Activated T-cell treated with anti-CD3 and anti-CD28 coated beads, Interleukin-2, amount 50 U/mL, for 72 hours (primary cell): ENCODE measurements at regions not wholly inside any gene's neighbourhood (a gene's known extent, or its start where the extent isn't known, plus 50 kb on each side); places are given as distances from the start of the nearest gene placed in this dataset.

ENCODE experiments used
- ATAC-seq, 2 donors: fragments of 150-1000 bp; cut with Tn5 transposase; replicated peaks in 1 of 2; 2 replicates each; pipeline ENCODE4 v1.10.0; 2021; ENCODE audit warnings: moderate library complexity in 2 of 2, mild to moderate bottlenecking in 1 of 2
- DNase-seq, 2 donors: peaks; one replicate each; pipeline ENCODE4 v3.0.0; 2021 to 2022; ENCODE audit warnings: mixed read lengths in 1 of 2
- H3K27ac Mint-ChIP-seq: one replicate; pipeline ENCODE4 v1.8.0; 2022; ENCODE audit warnings: mild to moderate bottlenecking, moderate library complexity, mixed read lengths
- H3K27me3 Mint-ChIP-seq: one replicate; pipeline ENCODE4 v1.8.0; 2022; ENCODE audit warnings: low read depth, mixed read lengths
- H3K36me3 Mint-ChIP-seq, 2 donors: one replicate each; pipeline ENCODE4 v1.8.0; 2022; ENCODE audit warnings: mixed read lengths in 2 of 2, mild to moderate bottlenecking in 1 of 2; ENCODE audit not compliant: insufficient read depth in 2 of 2
- H3K4me1 Mint-ChIP-seq: one replicate; pipeline ENCODE4 v1.8.0; 2022; ENCODE audit warnings: low read depth, mixed read lengths
- H3K4me3 Mint-ChIP-seq, 2 donors: one replicate each; pipeline ENCODE4 v1.8.0; 2022; ENCODE audit warnings: mild to moderate bottlenecking in 2 of 2, mixed read lengths in 2 of 2, moderate library complexity in 2 of 2
- H3K9me3 Mint-ChIP-seq, 2 donors: one replicate each; pipeline ENCODE4 v1.8.0; 2022; ENCODE audit warnings: mixed read lengths in 2 of 2

DNA sequence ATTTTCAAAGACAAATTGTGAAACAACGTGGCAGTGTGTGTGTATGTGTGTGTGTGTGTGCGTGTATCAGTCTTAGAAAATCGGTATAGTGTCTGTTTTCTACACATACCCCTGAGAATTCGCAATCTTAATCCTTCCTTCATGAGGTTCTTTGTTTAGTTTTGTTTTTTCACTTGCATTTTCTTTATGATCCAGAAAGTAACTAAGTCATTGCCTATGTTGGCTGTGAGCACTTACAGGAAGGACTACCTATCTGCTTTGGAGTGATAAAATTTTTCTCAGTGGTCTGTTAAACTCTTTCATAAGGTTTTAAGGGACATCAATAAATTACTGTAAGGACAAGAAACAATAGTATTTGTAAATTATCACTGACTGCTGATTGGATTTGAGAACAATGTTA, 1587.1 kb downstream of the PCDH9 start:
- Mint-ChIP-seq H3K36me3 (no peaks in the 10 kb centered on the region), H3K27ac (no peak overlapping the region), H3K4me3 (no peak overlapping the region), H3K27me3 (no peaks in the 10 kb centered on the region), H3K9me3 (peaks cover 0 to 2% of the 10 kb centered on the region in 2 donors), H3K4me1 (no peaks in the 10 kb centered on the region)
- no peak for ATAC-seq
- DNase-seq: no peak

DNA sequence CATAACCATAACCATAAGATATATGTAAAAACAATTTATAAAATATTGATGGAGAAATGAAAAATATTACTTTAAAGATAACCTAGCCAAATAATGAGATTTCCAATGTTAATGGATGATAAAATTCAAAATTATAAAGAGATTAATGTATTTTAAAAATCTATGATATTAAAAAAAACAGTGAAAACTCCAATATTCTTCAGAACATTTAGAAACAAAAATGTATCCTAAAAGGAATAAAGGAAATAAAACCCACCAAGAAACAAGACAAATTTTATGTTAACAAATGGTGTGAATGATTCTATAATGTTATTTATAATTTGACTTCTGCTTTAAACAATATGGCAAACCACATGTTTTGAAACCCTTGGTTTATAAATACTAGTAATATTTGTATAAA, 1587.8 kb downstream of the PCDH9 start:
- no peaks in the 10 kb centered on the region for H3K36me3 Mint-ChIP-seq
- H3K9me3 Mint-ChIP-seq: peaks cover 0 to 2% of the 10 kb centered on the region in 2 donors
- ATAC-seq: no peak
- DNase-seq: no peak
- no peak overlapping the region for H3K27ac Mint-ChIP-seq
- no peak overlapping the region for H3K4me3 Mint-ChIP-seq
- H3K4me1 Mint-ChIP-seq: no peaks in the 10 kb centered on the region
- H3K27me3 Mint-ChIP-seq: no peaks in the 10 kb centered on the region

DNA sequence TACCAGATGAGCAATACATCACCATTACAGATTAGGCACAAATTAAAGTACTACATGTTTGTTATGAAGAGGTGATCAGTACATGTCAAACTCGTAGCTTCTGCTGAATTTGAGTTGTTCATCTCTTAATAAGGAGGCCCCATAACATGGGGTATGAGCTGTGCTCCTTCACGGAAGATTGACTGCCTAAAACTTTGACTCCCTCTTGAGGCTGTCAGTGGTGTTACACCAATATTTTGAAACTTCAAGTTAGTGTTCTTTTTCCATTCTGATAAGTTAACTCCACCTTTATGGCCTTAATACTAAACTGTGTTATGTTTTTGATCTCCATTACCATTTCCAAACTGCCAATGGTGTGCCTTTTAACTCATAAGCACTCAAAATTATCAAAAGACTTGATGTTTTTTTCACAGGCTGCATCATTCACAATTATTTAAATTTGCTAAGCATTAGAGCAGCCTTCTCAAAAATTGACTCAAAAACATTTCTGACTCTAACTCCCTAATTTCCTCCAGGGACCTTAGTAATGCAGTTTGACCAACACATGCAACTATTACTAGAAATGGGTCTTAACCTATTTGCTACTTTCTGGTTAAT, 1591.5 kb downstream of the PCDH9 start:
- Mint-ChIP-seq H3K27me3 (no peaks in the 10 kb centered on the region), H3K9me3 (no peaks in the 10 kb centered on the region), H3K36me3 (no peaks in the 10 kb centered on the region), H3K4me1 (no peaks in the 10 kb centered on the region), H3K27ac (no peak overlapping the region), H3K4me3 (no peak overlapping the region)
- DNase-seq (no peak), ATAC-seq (no peak)

DNA sequence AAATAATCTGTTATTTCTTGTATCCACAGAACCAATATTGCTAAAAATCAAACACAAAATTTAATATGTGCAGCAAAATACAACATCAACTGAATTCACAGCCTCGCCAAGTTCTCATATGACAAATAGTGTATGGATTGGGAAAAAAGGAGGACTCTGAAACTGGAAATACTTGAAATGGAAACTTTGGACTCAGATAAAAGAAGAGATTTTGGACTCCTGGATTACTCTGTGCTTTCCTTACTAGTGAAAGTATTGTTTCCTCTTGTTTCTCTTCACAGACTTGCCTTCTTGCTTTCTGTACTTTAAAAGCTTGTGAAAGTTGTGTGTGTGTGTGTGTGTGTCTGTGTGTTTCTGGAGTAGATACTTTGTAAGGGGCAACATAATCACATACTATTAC, 1596.3 kb downstream of the PCDH9 start:
- Mint-ChIP-seq H3K27me3 (no peaks in the 10 kb centered on the region), H3K4me1 (no peaks in the 10 kb centered on the region), H3K9me3 (peaks cover 3 to 5% of the 10 kb centered on the region in 2 donors), H3K4me3 (no peak overlapping the region), H3K36me3 (no peaks in the 10 kb centered on the region), H3K27ac (no peak overlapping the region)
- ATAC-seq: no peak
- no peak for DNase-seq

DNA sequence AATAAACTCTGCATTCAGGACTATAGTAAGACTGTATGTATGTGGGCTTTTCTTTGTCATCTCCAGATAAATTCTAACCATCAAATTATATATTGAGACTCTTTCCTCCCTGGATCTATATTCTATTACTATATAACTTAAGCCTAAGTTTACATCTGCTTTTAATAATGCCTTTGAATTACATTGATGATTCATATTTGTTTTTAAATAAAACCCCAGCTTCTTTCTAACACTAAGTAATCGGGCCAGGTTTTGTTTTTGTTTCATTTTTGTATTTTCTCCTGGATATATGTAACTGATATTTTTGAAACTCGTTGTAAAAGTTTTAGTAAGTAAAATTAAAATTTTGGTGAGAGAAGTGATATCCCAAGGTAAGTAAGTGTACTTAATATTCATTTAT, 1599.1 kb downstream of the PCDH9 start:
- Mint-ChIP-seq H3K4me1 (no peaks in the 10 kb centered on the region), H3K27ac (no peak overlapping the region), H3K9me3 (peaks cover 6 to 8% of the 10 kb centered on the region in 2 donors)

DNA sequence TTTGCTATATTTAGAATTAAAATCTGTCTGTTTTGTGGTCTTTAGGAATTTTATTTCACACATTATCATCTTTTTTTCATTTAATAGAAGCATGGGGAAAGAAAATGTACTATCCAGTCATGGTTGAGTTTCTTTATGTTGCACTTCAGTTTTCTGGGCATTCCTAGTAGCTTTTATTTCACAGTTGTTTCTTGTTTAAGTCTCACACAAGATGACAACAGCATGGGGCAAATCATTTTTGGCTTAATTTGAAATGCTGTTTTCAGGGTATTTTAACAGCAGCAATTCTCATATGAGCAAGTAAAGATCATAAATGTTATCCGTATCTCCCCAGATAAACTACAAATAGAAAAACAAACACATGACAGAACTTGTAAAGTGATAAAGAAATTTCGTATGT, 1600.2 kb downstream of the PCDH9 start:
- no peak overlapping the region for H3K27ac Mint-ChIP-seq
- ATAC-seq: no peak
- DNase-seq: no peak
- H3K9me3 Mint-ChIP-seq: peaks cover 6 to 10% of the 10 kb centered on the region in 2 donors
- no peaks in the 10 kb centered on the region for H3K27me3 Mint-ChIP-seq
- H3K4me1 Mint-ChIP-seq: no peaks in the 10 kb centered on the region
- no peak overlapping the region for H3K4me3 Mint-ChIP-seq
- H3K36me3 Mint-ChIP-seq: no peaks in the 10 kb centered on the region

More for the DNA sequence above, 1599.1 kb downstream of the PCDH9 start:
- DNase-seq (no peak), ATAC-seq (no peak)
- Mint-ChIP-seq H3K27me3 (no peaks in the 10 kb centered on the region), H3K4me3 (no peak overlapping the region), H3K36me3 (no peaks in the 10 kb centered on the region)

DNA sequence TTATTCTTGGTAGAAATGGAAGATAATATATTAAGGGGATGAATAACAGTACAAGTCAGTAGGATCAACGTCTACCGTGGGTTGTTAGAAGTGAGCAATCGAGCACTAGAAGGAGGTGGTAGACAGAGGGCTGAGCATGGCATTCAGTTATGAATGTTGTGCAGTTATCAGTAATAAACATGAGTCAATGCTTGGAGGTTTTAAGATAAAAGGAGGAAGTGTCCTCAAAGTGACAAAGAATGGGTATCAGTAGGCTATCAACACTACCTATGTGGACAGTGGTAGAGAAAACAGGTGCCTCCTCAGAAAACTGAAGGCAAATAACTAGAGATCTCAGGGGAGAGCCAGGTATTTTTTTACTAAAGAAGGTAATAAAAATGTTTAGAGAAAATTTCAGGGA, 1607.0 kb downstream of the PCDH9 start:
- Mint-ChIP-seq H3K9me3 (peaks cover 9 to 11% of the 10 kb centered on the region in 2 donors), H3K4me3 (no peak overlapping the region), H3K4me1 (no peaks in the 10 kb centered on the region), H3K36me3 (no peaks in the 10 kb centered on the region), H3K27ac (peak overlapping the region; percentile 11), H3K27me3 (no peaks in the 10 kb centered on the region)
- ATAC-seq: no peak
- no peak for DNase-seq

DNA sequence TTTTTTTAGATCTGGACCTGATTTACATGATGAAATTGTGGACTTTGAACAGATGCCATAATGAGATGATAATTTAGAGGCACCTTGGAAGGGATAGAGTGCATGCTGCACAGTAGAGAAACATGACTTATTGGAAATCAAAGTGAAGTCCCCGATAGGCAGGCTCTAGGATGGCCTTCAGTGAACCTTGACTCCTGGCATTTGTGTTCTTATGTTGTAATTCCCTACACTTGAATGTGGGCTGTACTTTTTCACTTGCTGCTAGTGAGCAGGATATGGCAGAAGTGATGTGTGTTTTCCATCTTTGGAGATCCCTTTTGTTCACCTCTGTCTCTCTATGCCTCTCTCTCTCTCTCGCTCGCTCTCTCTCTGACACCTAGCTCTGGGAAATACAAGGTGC, 1614.6 kb downstream of the PCDH9 start:
- H3K27me3 Mint-ChIP-seq: no peaks in the 10 kb centered on the region
- ATAC-seq (no peak), DNase-seq (no peak)
- H3K27ac Mint-ChIP-seq: no peak overlapping the region
- no peak overlapping the region for H3K4me3 Mint-ChIP-seq
- H3K36me3 Mint-ChIP-seq: no peaks in the 10 kb centered on the region
- peaks cover 7 to 9% of the 10 kb centered on the region in 2 donors for H3K9me3 Mint-ChIP-seq
- H3K4me1 Mint-ChIP-seq: no peaks in the 10 kb centered on the region

DNA sequence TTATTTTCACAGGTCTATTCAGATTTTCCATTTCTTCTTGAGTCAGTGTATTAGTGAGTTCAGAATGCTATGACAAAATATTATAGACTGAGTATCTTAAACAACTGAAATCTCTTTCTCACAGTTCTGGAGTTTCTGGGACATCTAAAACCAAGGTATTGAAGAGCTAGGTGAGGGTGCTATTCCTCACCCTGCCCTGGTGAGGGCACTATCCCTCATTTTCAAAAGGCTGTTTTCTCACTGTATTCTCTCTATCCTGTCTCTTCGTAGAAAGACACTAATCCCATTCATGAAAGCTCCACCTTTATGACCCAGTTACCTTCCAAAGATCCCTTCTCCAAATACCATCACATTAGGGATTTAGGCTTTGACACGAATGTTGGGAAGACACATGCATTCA, 1617.1 kb downstream of the PCDH9 start:
- Mint-ChIP-seq H3K36me3 (no peaks in the 10 kb centered on the region), H3K9me3 (peaks cover 5 to 9% of the 10 kb centered on the region in 2 donors), H3K4me3 (no peak overlapping the region), H3K4me1 (no peaks in the 10 kb centered on the region), H3K27ac (no peak overlapping the region), H3K27me3 (no peaks in the 10 kb centered on the region)
- DNase-seq (no peak), ATAC-seq (no peak)

DNA sequence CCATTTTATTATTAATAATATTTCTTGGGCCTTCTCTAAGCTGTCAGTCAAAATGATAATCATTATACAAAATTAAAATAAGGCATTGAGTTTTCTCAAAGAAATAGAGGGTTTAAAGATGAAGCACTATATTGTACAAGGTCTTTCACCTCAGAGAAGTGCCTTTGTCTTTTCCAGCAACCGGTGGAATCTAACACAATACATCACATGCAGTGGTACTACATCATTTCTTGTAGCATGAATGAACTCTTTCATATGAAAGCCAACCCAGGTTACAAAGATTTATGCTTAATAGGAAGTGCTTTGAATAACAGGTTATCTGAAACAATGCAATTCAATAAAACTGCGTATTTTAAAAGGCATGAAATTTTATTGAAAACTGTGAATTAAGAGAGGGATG, 1620.8 kb downstream of the PCDH9 start:
- no peak overlapping the region for H3K27ac Mint-ChIP-seq
- DNase-seq (no peak), ATAC-seq (no peak)
- no peaks in the 10 kb centered on the region for H3K36me3 Mint-ChIP-seq
- no peaks in the 10 kb centered on the region for H3K4me1 Mint-ChIP-seq
- peaks cover 5 to 12% of the 10 kb centered on the region in 2 donors for H3K9me3 Mint-ChIP-seq
- no peak overlapping the region for H3K4me3 Mint-ChIP-seq
- H3K27me3 Mint-ChIP-seq: no peaks in the 10 kb centered on the region

DNA sequence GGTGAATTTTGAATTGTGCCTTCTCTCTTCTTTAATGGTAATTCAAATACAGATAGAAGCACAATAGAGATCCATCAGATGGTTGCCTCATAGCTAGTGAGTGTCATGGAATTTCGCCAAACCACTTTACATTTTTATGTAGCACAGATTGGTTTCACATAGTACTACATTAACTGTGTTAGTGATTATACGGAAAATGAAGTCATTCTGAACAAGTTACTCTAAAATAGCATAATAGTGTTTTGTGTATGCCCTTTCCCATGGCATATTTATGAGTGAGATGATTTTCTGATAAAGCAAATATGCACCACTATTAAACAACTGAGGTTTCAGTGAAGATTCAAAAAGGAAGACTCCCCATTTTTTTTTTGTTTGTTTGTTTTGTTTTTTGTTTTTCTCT, 1623.5 kb downstream of the PCDH9 start:
- Mint-ChIP-seq H3K4me3 (no peak overlapping the region), H3K27ac (no peak overlapping the region), H3K9me3 (peaks cover 3 to 14% of the 10 kb centered on the region in 2 donors), H3K36me3 (no peaks in the 10 kb centered on the region), H3K4me1 (no peaks in the 10 kb centered on the region), H3K27me3 (no peaks in the 10 kb centered on the region)
- ATAC-seq (no peak), DNase-seq (no peak)

DNA sequence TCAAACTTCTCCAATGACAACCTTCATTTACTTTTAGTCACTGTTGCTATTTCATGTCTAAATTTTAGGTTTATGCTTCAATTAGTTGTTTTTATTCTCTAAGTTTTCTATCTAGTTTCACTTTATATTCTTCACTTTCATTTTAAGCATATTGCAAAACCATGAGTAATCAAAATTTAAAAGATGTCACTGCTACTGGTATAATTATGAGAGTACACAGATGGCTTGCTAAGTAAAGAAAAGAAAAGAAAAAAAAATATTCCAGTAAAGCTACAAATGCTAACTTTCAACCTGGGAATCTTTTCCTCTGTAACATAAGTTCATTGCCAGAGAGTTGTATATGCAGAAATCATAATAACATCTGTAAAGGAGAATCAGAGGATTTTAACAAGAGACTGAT, 1624.7 kb downstream of the PCDH9 start:
- H3K9me3 Mint-ChIP-seq: peaks cover 3 to 14% of the 10 kb centered on the region in 2 donors
- H3K4me1 Mint-ChIP-seq: no peaks in the 10 kb centered on the region
- H3K27me3 Mint-ChIP-seq: no peaks in the 10 kb centered on the region
- H3K36me3 Mint-ChIP-seq: no peaks in the 10 kb centered on the region
- H3K4me3 Mint-ChIP-seq: no peak overlapping the region
- DNase-seq (no peak), ATAC-seq (no peak)
- no peak overlapping the region for H3K27ac Mint-ChIP-seq

DNA sequence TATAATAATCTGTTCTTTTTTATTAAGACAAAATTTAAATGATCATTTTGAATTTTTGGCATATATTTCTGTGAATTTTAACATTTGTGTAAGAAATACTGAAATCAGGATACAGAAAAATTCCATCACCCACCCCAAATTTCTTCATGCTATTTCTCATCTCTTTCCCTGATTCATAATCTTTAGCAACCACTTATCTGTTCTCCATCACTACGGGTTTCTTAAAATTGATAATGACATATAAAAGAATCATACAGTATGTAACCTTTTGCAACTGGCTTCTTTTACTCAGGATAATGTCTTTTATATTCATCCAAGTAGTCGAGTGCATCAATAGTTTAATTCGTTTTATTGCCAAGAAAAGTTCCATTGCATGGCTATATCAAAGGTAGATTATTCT, 1627.0 kb downstream of the PCDH9 start:
- no peaks in the 10 kb centered on the region for H3K36me3 Mint-ChIP-seq
- H3K4me1 Mint-ChIP-seq: no peaks in the 10 kb centered on the region
- H3K4me3 Mint-ChIP-seq: no peak overlapping the region
- DNase-seq: no peak
- peaks cover 5 to 10% of the 10 kb centered on the region in 2 donors for H3K9me3 Mint-ChIP-seq
- H3K27me3 Mint-ChIP-seq: no peaks in the 10 kb centered on the region
- H3K27ac Mint-ChIP-seq: no peak overlapping the region
- ATAC-seq: no peak

DNA sequence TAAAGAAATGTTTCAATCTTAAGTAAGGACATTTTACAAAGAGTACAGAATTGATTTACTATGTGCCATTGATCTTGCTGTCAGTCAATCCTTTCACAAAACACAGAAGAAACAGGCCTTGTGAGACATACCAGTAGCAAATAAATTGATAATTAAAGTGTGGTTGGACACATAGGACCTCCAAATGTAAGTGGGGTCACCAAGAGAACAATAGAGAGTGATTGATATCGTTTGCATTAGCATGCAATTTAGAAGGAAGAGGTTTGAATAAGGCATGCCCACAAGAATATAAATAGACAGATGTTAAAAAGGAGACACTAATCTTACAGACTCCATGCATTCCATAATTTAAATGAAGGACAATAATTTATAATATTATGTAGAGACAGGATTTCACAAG, 1628.3 kb downstream of the PCDH9 start:
- ATAC-seq: no peak
- Mint-ChIP-seq H3K27me3 (no peaks in the 10 kb centered on the region), H3K4me3 (no peak overlapping the region), H3K36me3 (no peaks in the 10 kb centered on the region), H3K27ac (no peak overlapping the region), H3K9me3 (peaks cover 3 to 7% of the 10 kb centered on the region in 2 donors), H3K4me1 (no peaks in the 10 kb centered on the region)
- no peak for DNase-seq
